ENCODE measurements at regions not wholly inside any gene's neighbourhood (a gene's known extent, or its start where the extent isn't known, plus 50 kb on each side); places are given as distances from the start of the nearest gene placed in this dataset.

GRCh38 chr7:130947792-130948580, 214.0 kb upstream of the KLF14 start:
- TF ChIP-seq CTCF (IDR thresholded peaks at IDR 0.05 in 4 of 5, conservative IDR thresholded peaks at IDR 0.05 in 1 of 5) (no peak), POLR2A (IDR thresholded peaks at IDR 0.05) (no peak)

Data from gastrocnemius medialis (tissue), 4 donors.